ENCODE measurements at regions not wholly inside any gene's neighbourhood (a gene's known extent, or its start where the extent isn't known, plus 50 kb on each side); places are given as distances from the start of the nearest gene placed in this dataset.
"Not testable (repeated sequence)": the region's sequence is repeated elsewhere in the genome, so short reads cannot be mapped to it uniquely, and the experiment has no call there.

DNA sequence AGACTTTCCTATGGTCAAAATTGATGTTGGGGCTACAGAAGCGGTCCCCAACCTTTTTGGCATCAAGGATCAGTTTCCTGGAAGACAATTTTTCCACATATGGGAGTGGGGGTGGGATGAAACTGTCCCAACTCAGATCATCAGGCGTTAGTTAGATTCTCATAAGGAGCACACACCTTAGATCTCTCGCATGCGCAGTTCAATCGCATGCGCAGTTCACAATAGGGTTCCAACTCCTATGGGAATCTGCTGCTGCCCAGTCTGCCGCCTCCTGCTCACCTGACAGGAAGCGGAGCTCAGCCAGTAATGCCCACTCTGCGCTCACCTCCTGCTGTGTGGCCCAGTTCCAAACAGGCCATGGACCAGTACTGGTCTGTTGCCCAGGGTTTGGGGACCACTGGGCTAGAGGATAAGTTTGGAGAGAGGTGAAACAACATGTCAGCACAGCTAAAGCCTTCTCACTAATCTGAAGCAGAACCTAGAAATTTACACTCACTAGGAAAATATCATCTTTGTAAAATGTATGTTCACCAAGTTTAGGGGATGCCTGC lies 410.8 kb upstream of the ZNF804A start:
- H3K36me3 ChIP-seq: no peaks in the 10 kb centered on the region
- no peaks in the 10 kb centered on the region for H3K27me3 ChIP-seq
- H3K9me3 ChIP-seq: no peaks in the 10 kb centered on the region
- no peaks in the 10 kb centered on the region for H3K4me1 ChIP-seq
- H3K4me3 ChIP-seq (ENCODE audit: low read depth, low read length): no peak overlapping the region
- DNase-seq: no peak
- TF ChIP-seq, protein P1, sequence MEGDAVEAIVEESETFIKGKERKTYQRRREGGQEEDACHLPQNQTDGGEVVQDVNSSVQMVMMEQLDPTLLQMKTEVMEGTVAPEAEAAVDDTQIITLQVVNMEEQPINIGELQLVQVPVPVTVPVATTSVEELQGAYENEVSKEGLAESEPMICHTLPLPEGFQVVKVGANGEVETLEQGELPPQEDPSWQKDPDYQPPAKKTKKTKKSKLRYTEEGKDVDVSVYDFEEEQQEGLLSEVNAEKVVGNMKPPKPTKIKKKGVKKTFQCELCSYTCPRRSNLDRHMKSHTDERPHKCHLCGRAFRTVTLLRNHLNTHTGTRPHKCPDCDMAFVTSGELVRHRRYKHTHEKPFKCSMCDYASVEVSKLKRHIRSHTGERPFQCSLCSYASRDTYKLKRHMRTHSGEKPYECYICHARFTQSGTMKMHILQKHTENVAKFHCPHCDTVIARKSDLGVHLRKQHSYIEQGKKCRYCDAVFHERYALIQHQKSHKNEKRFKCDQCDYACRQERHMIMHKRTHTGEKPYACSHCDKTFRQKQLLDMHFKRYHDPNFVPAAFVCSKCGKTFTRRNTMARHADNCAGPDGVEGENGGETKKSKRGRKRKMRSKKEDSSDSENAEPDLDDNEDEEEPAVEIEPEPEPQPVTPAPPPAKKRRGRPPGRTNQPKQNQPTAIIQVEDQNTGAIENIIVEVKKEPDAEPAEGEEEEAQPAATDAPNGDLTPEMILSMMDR (IDR thresholded peaks at IDR 0.05; ENCODE audit: low read depth, low read length): no peak

DNA sequence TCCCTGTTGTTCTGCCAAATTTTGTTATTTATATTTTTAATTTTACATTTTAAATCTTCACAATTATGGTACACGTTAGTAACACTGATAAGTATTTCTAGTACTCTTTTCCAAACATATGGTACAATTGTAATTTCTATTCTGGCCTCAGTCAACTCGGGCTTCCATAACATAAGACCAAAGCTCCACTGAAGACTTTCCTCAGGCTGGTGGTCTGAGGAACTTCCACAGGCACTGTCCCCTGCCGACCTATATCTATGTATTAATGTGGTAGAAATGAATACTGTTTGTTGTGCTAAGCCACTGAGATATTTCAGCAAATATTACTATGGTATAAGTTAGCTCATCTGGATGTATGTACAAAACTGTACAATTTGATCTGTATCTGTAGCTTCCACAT lies 407.6 kb upstream of the ZNF804A start:
- Histone ChIP-seq H3K36me3 (no peaks in the 10 kb centered on the region), H3K4me1 (no peaks in the 10 kb centered on the region), H3K9me3 (no peaks in the 10 kb centered on the region), H3K27me3 (no peaks in the 10 kb centered on the region), H3K4me3 (ENCODE audit: low read depth, low read length) (no peak overlapping the region)
- TF ChIP-seq, protein P1 (IDR thresholded peaks at IDR 0.05; ENCODE audit: low read depth, low read length): no peak
- no peak for DNase-seq

- H3K36me3 ChIP-seq: no peaks in the 10 kb centered on the region
- TF ChIP-seq, protein P1 (IDR thresholded peaks at IDR 0.05; ENCODE audit: low read depth, low read length): no peak
- DNase-seq: no peak
- H3K27me3 ChIP-seq: no peaks in the 10 kb centered on the region
- no peak overlapping the region for H3K4me3 ChIP-seq (ENCODE audit: low read depth, low read length)
- no peaks in the 10 kb centered on the region for H3K9me3 ChIP-seq
- no peaks in the 10 kb centered on the region for H3K4me1 ChIP-seq
These were observed 405.7 kb upstream of the ZNF804A start for GRCh38 chr2:184192649-184193048.

DNA sequence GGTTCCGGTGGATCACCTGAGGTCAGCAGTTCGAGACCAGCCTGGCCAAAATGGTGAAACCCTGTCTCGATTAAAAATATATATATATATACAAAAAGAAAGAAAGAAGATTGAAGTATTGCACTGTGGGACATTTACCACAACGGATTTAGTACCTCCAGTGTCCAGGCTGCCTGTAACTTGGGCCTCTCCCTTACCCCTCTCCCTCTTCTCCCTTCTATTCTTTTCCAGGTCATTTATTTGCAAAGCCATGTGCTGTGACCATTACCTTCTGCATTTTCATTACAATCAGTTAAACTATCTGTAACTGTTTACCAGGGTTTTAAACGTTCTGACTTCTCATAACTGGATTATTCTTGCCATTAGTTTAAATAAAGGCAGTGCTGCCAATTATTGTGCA lies 400.9 kb upstream of the ZNF804A start:
- no peak for DNase-seq
- no peaks in the 10 kb centered on the region for H3K4me1 ChIP-seq
- no peak overlapping the region for H3K4me3 ChIP-seq (ENCODE audit: low read depth, low read length)
- no peaks in the 10 kb centered on the region for H3K36me3 ChIP-seq
- no peaks in the 10 kb centered on the region for H3K9me3 ChIP-seq
- TF ChIP-seq, protein P1 (IDR thresholded peaks at IDR 0.05; ENCODE audit: low read depth, low read length): no peak
- no peaks in the 10 kb centered on the region for H3K27me3 ChIP-seq

- H3K4me3 ChIP-seq (ENCODE audit: low read depth, low read length); DNase-seq; H3K27me3 ChIP-seq; H3K9me3 ChIP-seq; H3K4me1 ChIP-seq; H3K36me3 ChIP-seq: not testable (repeated sequence)
These were observed 399.5 kb upstream of the ZNF804A start for GRCh38 chr2:184198791-184199190.

DNA sequence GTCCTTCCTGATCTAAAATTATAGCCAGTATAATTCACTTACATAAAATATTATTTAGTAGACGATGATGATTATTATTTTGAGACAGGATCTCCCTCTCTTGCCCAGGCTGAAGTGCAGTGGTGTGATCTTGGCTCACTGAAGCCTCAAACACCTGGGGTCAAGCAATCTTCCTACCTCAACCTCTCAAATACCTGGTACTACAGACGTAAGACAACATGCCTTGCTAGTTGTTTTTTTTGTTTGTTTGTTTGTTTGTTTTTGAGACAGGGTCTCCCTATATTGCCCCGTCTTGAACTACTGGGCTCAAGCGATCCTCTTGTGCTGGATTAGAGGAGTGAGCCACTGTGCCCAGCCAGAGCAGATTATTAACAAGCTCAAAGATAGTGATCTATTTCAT lies 399.1 kb upstream of the ZNF804A start:
- no peaks in the 10 kb centered on the region for H3K4me1 ChIP-seq
- no peaks in the 10 kb centered on the region for H3K9me3 ChIP-seq
- TF ChIP-seq, protein P1 (IDR thresholded peaks at IDR 0.05; ENCODE audit: low read depth, low read length): no peak
- no peak for DNase-seq
- H3K27me3 ChIP-seq: no peaks in the 10 kb centered on the region
- H3K4me3 ChIP-seq (ENCODE audit: low read depth, low read length): no peak overlapping the region
- no peaks in the 10 kb centered on the region for H3K36me3 ChIP-seq

DNA sequence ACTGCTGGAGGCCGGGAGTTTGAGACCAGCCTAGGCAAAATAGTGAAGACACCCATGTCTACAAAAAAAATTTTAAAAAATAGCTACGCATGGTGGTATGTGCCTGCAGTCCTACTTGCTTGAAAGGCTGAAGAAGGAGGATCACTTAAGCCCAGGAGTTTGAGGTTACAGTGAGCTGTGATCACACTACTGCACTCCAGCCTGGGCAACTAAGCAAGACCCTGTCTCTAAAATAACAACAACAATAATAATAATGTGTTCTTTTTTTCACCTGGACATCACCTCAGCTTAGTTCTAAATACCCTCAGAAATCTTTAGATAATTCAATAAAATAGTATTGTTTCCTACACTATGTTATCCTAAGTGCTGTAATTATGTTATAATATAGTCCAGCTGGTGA lies 397.1 kb upstream of the ZNF804A start:
- Histone ChIP-seq H3K4me3 (ENCODE audit: low read depth, low read length) (no peak overlapping the region), H3K4me1 (no peaks in the 10 kb centered on the region), H3K9me3 (no peaks in the 10 kb centered on the region), H3K36me3 (no peaks in the 10 kb centered on the region), H3K27me3 (no peaks in the 10 kb centered on the region)
- DNase-seq: no peak
- TF ChIP-seq, protein P1 (IDR thresholded peaks at IDR 0.05; ENCODE audit: low read depth, low read length): no peak
